SK-N-SH (cell line): ENCODE measurements at regions not wholly inside any gene's neighbourhood (a gene's known extent, or its start where the extent isn't known, plus 50 kb on each side); places are given as distances from the start of the nearest gene placed in this dataset.

Source experiments
- CTCF ChIA-PET: fragments of 300-600, 350-600 bp; formaldehyde crosslinking; extraction: SDS; loops from one replicate; lab custom pipeline; 2021; lab: Yijun Ruan, JAX
- POLR2A ChIA-PET: fragments of 350-600 bp; sonication (Branson Sonifier 250); formaldehyde crosslinking; extraction: SDS; loops from one replicate; lab custom pipeline; 2020; ENCODE audit warnings: antibody characterized with exemption, inconsistent platforms; lab: Yijun Ruan, JAX
- DNase-seq: peaks from one replicate; pipeline ENCODE4 v3.0.0; 2012
- H2AFZ ChIP-seq: fragments of 200-600 bp; sonication (generic); 2 replicates; pipeline ENCODE4 v1.8.1; 2016; ENCODE audit warnings: antibody characterized with exemption, mild to moderate bottlenecking, low read depth
- H3F3A ChIP-seq: fragments of 200-600 bp; sonication (generic); replicated peaks from 2 replicates; pipeline ENCODE3; 2016; ENCODE audit warnings: antibody characterized with exemption, mild to moderate bottlenecking; ENCODE audit not compliant: insufficient read depth
- H3K27ac ChIP-seq, 2 experiments: fragments of 200-500 bp in 1 of 2; fragments of 200-600 bp in 1 of 2; sonication (Bioruptor generic) in 1 of 2; sonication (generic), shearing (Covaris generic) in 1 of 2; 2 replicates each; pipeline versions ENCODE4 v1.5.1 to v1.6.1; 2014 to 2016; ENCODE audit warnings: low read depth in 2 of 2, inconsistent platforms in 1 of 2, low read length in 1 of 2, mild to moderate bottlenecking in 1 of 2, mixed read lengths in 1 of 2
- H3K27me3 ChIP-seq: fragments of 200-600 bp; sonication (generic), shearing (Covaris generic); 2 replicates; pipeline ENCODE4 v1.6.1; 2016; ENCODE audit warnings: mixed run types; ENCODE audit not compliant: insufficient read depth
- H3K36me3 ChIP-seq, 2 experiments: fragments of 200-500 bp in 1 of 2; fragments of 200-600 bp in 1 of 2; sonication (Bioruptor generic) in 1 of 2; sonication (generic) in 1 of 2; replicated peaks in 1 of 2; 2 replicates each; pipeline versions ENCODE3 to v1.5.1; 2014 to 2016; ENCODE audit warnings: low read length in 1 of 2, mild to moderate bottlenecking in 1 of 2; ENCODE audit not compliant: insufficient read depth in 2 of 2, control insufficient read depth in 1 of 2
- H3K4me1 ChIP-seq, 2 experiments: fragments of 200-500 bp in 1 of 2; fragments of 200-600 bp in 1 of 2; sonication (Bioruptor generic) in 1 of 2; sonication (generic), shearing (Covaris generic) in 1 of 2; 2 replicates each; pipeline versions ENCODE4 v1.5.1 to v1.6.1; 2014 to 2016; ENCODE audit warnings: low read depth in 1 of 2, low read length in 1 of 2, mixed run types in 1 of 2; ENCODE audit not compliant: insufficient read depth in 2 of 2, control insufficient read depth in 1 of 2
- H3K4me2 ChIP-seq: fragments of 200-600 bp; sonication (generic), shearing (Covaris generic); 2 replicates; pipeline ENCODE4 v1.6.1; 2017; ENCODE audit warnings: mixed run types
- H3K4me3 ChIP-seq, 2 experiments: fragments of 200-500 bp in 1 of 2; fragments of 200-600 bp in 1 of 2; sonication (Bioruptor generic) in 1 of 2; sonication (generic), shearing (Covaris generic) in 1 of 2; 2 replicates each; pipeline versions ENCODE4 v1.5.1 to v1.8.1; 2014 to 2016; ENCODE audit warnings: low read depth in 2 of 2, inconsistent platforms in 1 of 2, low read length in 1 of 2, mild to moderate bottlenecking in 1 of 2, mixed read lengths in 1 of 2, moderate library complexity in 1 of 2
- H3K79me2 ChIP-seq: fragments of 200-600 bp; sonication (generic); 2 replicates; pipeline ENCODE4 v1.8.1; 2017; ENCODE audit warnings: mild to moderate bottlenecking; ENCODE audit not compliant: insufficient read depth
- H3K9ac ChIP-seq: fragments of 200-600 bp; sonication (generic); 2 replicates; pipeline ENCODE4 v1.6.1; 2017; ENCODE audit warnings: mixed run types
- H3K9me2 ChIP-seq: fragments of 200-600 bp; sonication (generic); 2 replicates; pipeline ENCODE4 v1.6.1; 2017; ENCODE audit warnings: mixed run types
- H3K9me3 ChIP-seq: fragments of 200-600 bp; sonication (generic); 2 replicates; pipeline ENCODE4 v1.6.1; 2017; ENCODE audit warnings: mixed run types, mild to moderate bottlenecking, moderate library complexity
- H4K20me1 ChIP-seq: fragments of 200-600 bp; sonication (generic); 2 replicates; pipeline ENCODE4 v1.6.1; 2017; ENCODE audit warnings: mild to moderate bottlenecking, mixed run types; ENCODE audit not compliant: insufficient read depth
- FOXM1 ChIP-seq: IDR thresholded peaks from 2 replicates; pipeline ENCODE4 v1.4.0; 2012; ENCODE audit warnings: low read depth, mild to moderate bottlenecking
- GABPA ChIP-seq: IDR thresholded peaks from 2 replicates; pipeline ENCODE4 v1.4.0; 2012; ENCODE audit warnings: low read depth, mild to moderate bottlenecking
- JUND ChIP-seq: IDR thresholded peaks from 2 replicates; pipeline ENCODE4 v1.4.0; 2012
- MAX ChIP-seq: IDR thresholded peaks from 2 replicates; pipeline ENCODE4 v1.4.0; 2012; ENCODE audit warnings: low read depth
- NFIC ChIP-seq: IDR thresholded peaks from 2 replicates; pipeline ENCODE4 v1.4.0; 2012; ENCODE audit warnings: borderline replicate concordance
- PBX3 ChIP-seq: IDR thresholded peaks from 2 replicates; pipeline ENCODE4; 2012
- REST ChIP-seq: IDR thresholded peaks from 2 replicates; pipeline ENCODE4 v1.6.1; 2012; ENCODE audit warnings: mild to moderate bottlenecking, low read depth, low read length, moderate library complexity
- SIN3A ChIP-seq: IDR thresholded peaks from 2 replicates; pipeline ENCODE4 v1.6.1; 2012; ENCODE audit warnings: low read depth, mild to moderate bottlenecking, low read length, moderate library complexity, borderline replicate concordance
- SMC3 ChIP-seq: IDR thresholded peaks from 2 replicates; pipeline ENCODE4 v1.6.1; 2012; ENCODE audit warnings: low read depth, low read length, improper control_type of control experiment
- TCF12 ChIP-seq: IDR thresholded peaks from 2 replicates; pipeline ENCODE4 v1.4.0; 2012
- USF2 ChIP-seq: fragments of 150-350 bp; IDR thresholded peaks from 2 replicates; pipeline ENCODE4 v1.6.1; 2017; ENCODE audit warnings: antibody characterized with exemption, low read length, low read depth, borderline replicate concordance
- WGBS: methylation state at CpG from one replicate; pipeline ENCODE4 v1.1.6; 2017; ENCODE audit warnings: low lambda C conversion rate; 5-methylcytosine and 5-hydroxymethylcytosine counted together

GRCh38 chr10:10198363-10198762 is 819.3 kb upstream of the CELF2 start (continued):
- TF ChIP-seq PBX3 (no peak), JUND (no peak)
- TF ChIP-seq, all 33 proteins: peak for 0

- POLR2A ChIA-PET: no interaction called here
- TF ChIP-seq FOXM1 (no peak), NFIC (no peak), REST (no peak), SIN3A (no peak), JUND (no peak), SMC3 (no peak), TCF12 (no peak), GABPA (no peak), MAX (no peak)
- H3K4me3 ChIP-seq: no peak overlapping the region
- H3K36me3 ChIP-seq: no peaks in the 10 kb centered on the region
- H3K27me3 ChIP-seq: no peaks in the 10 kb centered on the region
- 0 out of 2 replicates have a peak, but pooled peaks cover 13% of the 10 kb centered on the region for H3K9me3 ChIP-seq
- no peaks in the 10 kb centered on the region for H3K4me1 ChIP-seq
- no peaks in the 10 kb centered on the region for H4K20me1 ChIP-seq
- no peak for DNase-seq
- H3K9ac ChIP-seq: no peak overlapping the region
- CTCF ChIA-PET: no interaction called here
- no peaks in the 10 kb centered on the region for H3F3A ChIP-seq
- WGBS: 19% methylated on average over 2 of the region's 2 CpGs
- no peaks in the 10 kb centered on the region for H3K9me2 ChIP-seq
- H2AFZ ChIP-seq: no peak overlapping the region
- no peaks in the 10 kb centered on the region for H3K79me2 ChIP-seq
- no peak overlapping the region for H3K27ac ChIP-seq
- H3K4me2 ChIP-seq: no peak overlapping the region
Measured at GRCh38 chr10:10204415-10204814, 813.3 kb upstream of the CELF2 start.

GRCh38 chr10:10205906-10206305 is 811.8 kb upstream of the CELF2 start:
- Histone ChIP-seq H3K4me1 (no peaks in the 10 kb centered on the region), H3K4me3 (no peak overlapping the region), H3F3A (no peaks in the 10 kb centered on the region), H3K36me3 (no peaks in the 10 kb centered on the region), H4K20me1 (no peaks in the 10 kb centered on the region), H3K27me3 (no peaks in the 10 kb centered on the region), H2AFZ (no peak overlapping the region), H3K9ac (no peak overlapping the region), H3K9me3 (0 out of 2 replicates have a peak, but pooled peaks cover 13% of the 10 kb centered on the region), H3K79me2 (no peaks in the 10 kb centered on the region), H3K4me2 (no peak overlapping the region), H3K27ac (no peak overlapping the region), H3K9me2 (no peaks in the 10 kb centered on the region)
- CTCF ChIA-PET: no interaction called here
- POLR2A ChIA-PET: no interaction called here
- WGBS: 11% methylated on average over 2 of the region's 2 CpGs
- no peak for DNase-seq
- no peak for TF ChIP-seq USF2
